ENCODE measurements at regions not wholly inside any gene's neighbourhood (a gene's known extent, or its start where the extent isn't known, plus 50 kb on each side); places are given as distances from the start of the nearest gene placed in this dataset.

- H3K36me3 ChIP-seq (ENCODE audit: insufficient read depth, low read length): no peaks in the 10 kb centered on the region
- POLR2A ChIA-PET: no interaction called here
- CTCF ChIA-PET: no interaction called here
- H3K27ac ChIP-seq (ENCODE audit: low read depth, low read length): no peak overlapping the region
- no peaks in the 10 kb centered on the region for H3K27me3 ChIP-seq (ENCODE audit: insufficient read depth, low read length, poor library complexity, severe bottlenecking)
- H3K27ac Mint-ChIP-seq: no peak overlapping the region
- H3K4me1 ChIP-seq (ENCODE audit: insufficient read depth, low read length): no peaks in the 10 kb centered on the region
- H3K4me3 ChIP-seq (ENCODE audit: low read length): no peak overlapping the region
- no peak for DNase-seq
- no peak overlapping the region for H3K4me3 Mint-ChIP-seq
- peaks cover 0 to 4% (median 4%) of the 10 kb centered on the region in 5 donors for H3K9me3 Mint-ChIP-seq
- H3K9me3 ChIP-seq (ENCODE audit: low read length): no peaks in the 10 kb centered on the region
- no peaks in the 10 kb centered on the region for H3K4me1 Mint-ChIP-seq
- no peaks in the 10 kb centered on the region for H3K27me3 Mint-ChIP-seq
- no peaks in the 10 kb centered on the region for H3K36me3 Mint-ChIP-seq
Observed at GRCh38 chr4:180557950-180558349, 1685.3 kb upstream of the TENM3 start.

DNA sequence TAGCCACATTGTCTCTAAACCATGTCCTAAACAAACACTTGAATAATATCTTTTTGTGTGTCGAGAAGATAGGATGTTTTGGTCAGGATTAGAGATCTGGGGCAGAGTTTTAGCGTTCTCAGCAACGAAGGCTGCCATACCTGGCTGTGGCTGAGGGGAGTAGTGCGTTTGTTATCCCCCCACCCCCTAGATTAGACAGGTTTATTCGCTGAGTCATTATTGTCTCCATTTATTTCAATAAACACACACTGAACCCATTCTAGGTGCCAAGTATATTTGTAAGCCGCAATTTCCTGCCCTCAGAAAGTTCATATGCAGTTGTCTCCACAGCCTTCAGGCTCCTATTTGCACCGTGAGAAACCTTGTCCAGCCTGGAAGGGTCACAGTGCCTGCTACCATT lies 1684.8 kb upstream of the TENM3 start:
- ChIA-PET CTCF (no interaction called here), POLR2A (no interaction called here)
- H3K36me3 Mint-ChIP-seq: no peaks in the 10 kb centered on the region
- peaks cover 0 to 4% (median 4%) of the 10 kb centered on the region in 5 donors for H3K9me3 Mint-ChIP-seq
- no peaks in the 10 kb centered on the region for H3K27me3 ChIP-seq (ENCODE audit: insufficient read depth, low read length, poor library complexity, severe bottlenecking)
- H3K4me1 Mint-ChIP-seq: no peaks in the 10 kb centered on the region
- no peaks in the 10 kb centered on the region for H3K36me3 ChIP-seq (ENCODE audit: insufficient read depth, low read length)
- no peak for DNase-seq
- no peaks in the 10 kb centered on the region for H3K4me1 ChIP-seq (ENCODE audit: insufficient read depth, low read length)
- H3K4me3 Mint-ChIP-seq: no peak overlapping the region
- no peaks in the 10 kb centered on the region for H3K27me3 Mint-ChIP-seq
- no peak overlapping the region for H3K4me3 ChIP-seq (ENCODE audit: low read length)
- H3K9me3 ChIP-seq (ENCODE audit: low read length): no peaks in the 10 kb centered on the region
- H3K27ac ChIP-seq (ENCODE audit: low read depth, low read length): no peak overlapping the region
- H3K27ac Mint-ChIP-seq: no peak overlapping the region

GRCh38 chr4:180560896-180561295 lies 1682.3 kb upstream of the TENM3 start:
- Histone ChIP-seq H3K9me3 (ENCODE audit: low read length) (no peaks in the 10 kb centered on the region), H3K27ac (ENCODE audit: low read depth, low read length) (no peak overlapping the region), H3K27me3 (ENCODE audit: insufficient read depth, low read length, poor library complexity, severe bottlenecking) (no peaks in the 10 kb centered on the region), H3K4me1 (ENCODE audit: insufficient read depth, low read length) (no peaks in the 10 kb centered on the region), H3K4me3 (ENCODE audit: low read length) (no peak overlapping the region), H3K36me3 (ENCODE audit: insufficient read depth, low read length) (no peaks in the 10 kb centered on the region)
- POLR2A ChIA-PET: no interaction called here
- Mint-ChIP-seq H3K27ac (no peak overlapping the region), H3K9me3 (peaks cover 0 to 3% (median 0%) of the 10 kb centered on the region in 5 donors), H3K27me3 (no peaks in the 10 kb centered on the region), H3K36me3 (no peaks in the 10 kb centered on the region), H3K4me3 (no peak overlapping the region), H3K4me1 (no peaks in the 10 kb centered on the region)
- CTCF ChIA-PET: no interaction called here
- no peak for DNase-seq

DNA sequence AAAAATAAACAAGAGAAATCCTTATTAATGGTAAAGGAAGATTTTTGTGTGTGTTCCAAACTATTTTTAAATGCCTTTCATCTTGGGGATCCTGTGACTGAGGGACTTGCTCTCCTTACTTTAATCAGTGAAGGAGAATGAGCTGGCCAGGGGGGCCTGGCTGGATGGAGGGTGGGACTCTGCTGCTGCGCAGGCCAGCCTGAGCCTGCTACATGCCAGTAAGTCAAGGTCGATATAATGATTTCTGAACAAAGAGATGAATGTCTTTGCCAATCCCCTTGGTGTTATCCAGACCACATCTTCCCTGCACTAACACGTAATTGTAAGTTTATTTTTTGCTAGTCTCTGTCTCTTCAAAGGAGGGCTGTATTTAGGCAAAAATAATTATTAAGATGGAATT lies 1679.2 kb upstream of the TENM3 start:
- no peaks in the 10 kb centered on the region for H3K9me3 ChIP-seq (ENCODE audit: low read length)
- Mint-ChIP-seq H3K9me3 (peaks cover 0 to 4% (median 3%) of the 10 kb centered on the region in 5 donors), H3K4me3 (no peak overlapping the region), H3K27me3 (no peaks in the 10 kb centered on the region), H3K36me3 (no peaks in the 10 kb centered on the region), H3K4me1 (no peaks in the 10 kb centered on the region), H3K27ac (no peak overlapping the region)
- ChIA-PET POLR2A (no interaction called here), CTCF (no interaction called here)
- no peak overlapping the region for H3K4me3 ChIP-seq (ENCODE audit: low read length)
- no peaks in the 10 kb centered on the region for H3K36me3 ChIP-seq (ENCODE audit: insufficient read depth, low read length)
- no peaks in the 10 kb centered on the region for H3K27me3 ChIP-seq (ENCODE audit: insufficient read depth, low read length, poor library complexity, severe bottlenecking)
- H3K27ac ChIP-seq (ENCODE audit: low read depth, low read length): no peak overlapping the region
- no peaks in the 10 kb centered on the region for H3K4me1 ChIP-seq (ENCODE audit: insufficient read depth, low read length)
- DNase-seq: no peak

GRCh38 chr4:180564448-180564847 lies 1678.8 kb upstream of the TENM3 start:
- Histone ChIP-seq H3K27me3 (ENCODE audit: insufficient read depth, low read length, poor library complexity, severe bottlenecking) (no peaks in the 10 kb centered on the region), H3K27ac (ENCODE audit: low read depth, low read length) (no peak overlapping the region), H3K9me3 (ENCODE audit: low read length) (no peaks in the 10 kb centered on the region), H3K4me3 (ENCODE audit: low read length) (no peak overlapping the region), H3K36me3 (ENCODE audit: insufficient read depth, low read length) (no peaks in the 10 kb centered on the region), H3K4me1 (ENCODE audit: insufficient read depth, low read length) (no peaks in the 10 kb centered on the region)
- Mint-ChIP-seq H3K36me3 (no peaks in the 10 kb centered on the region), H3K4me1 (no peaks in the 10 kb centered on the region), H3K27me3 (no peaks in the 10 kb centered on the region), H3K27ac (no peak overlapping the region), H3K4me3 (no peak overlapping the region), H3K9me3 (peaks cover 0 to 4% (median 3%) of the 10 kb centered on the region in 5 donors)
- ChIA-PET CTCF (no interaction called here), POLR2A (no interaction called here)
- DNase-seq: no peak

GRCh38 chr4:180565856-180566431 lies 1677.3 kb upstream of the TENM3 start:
- Mint-ChIP-seq H3K27me3 (no peaks in the 10 kb centered on the region), H3K4me3 (no peak overlapping the region), H3K4me1 (no peaks in the 10 kb centered on the region), H3K9me3 (peaks cover under 1 to 11% (median 4%) of the 10 kb centered on the region in 5 donors), H3K36me3 (no peaks in the 10 kb centered on the region), H3K27ac (no peak overlapping the region)
- no peak for DNase-seq
- Histone ChIP-seq H3K36me3 (ENCODE audit: insufficient read depth, low read length) (no peaks in the 10 kb centered on the region), H3K27me3 (ENCODE audit: insufficient read depth, low read length, poor library complexity, severe bottlenecking) (no peaks in the 10 kb centered on the region), H3K4me3 (ENCODE audit: low read length) (no peak overlapping the region), H3K9me3 (ENCODE audit: low read length) (no peaks in the 10 kb centered on the region), H3K27ac (ENCODE audit: low read depth, low read length) (no peak overlapping the region), H3K4me1 (ENCODE audit: insufficient read depth, low read length) (no peaks in the 10 kb centered on the region)
- ChIA-PET POLR2A (no interaction called here), CTCF (no interaction called here)

DNA sequence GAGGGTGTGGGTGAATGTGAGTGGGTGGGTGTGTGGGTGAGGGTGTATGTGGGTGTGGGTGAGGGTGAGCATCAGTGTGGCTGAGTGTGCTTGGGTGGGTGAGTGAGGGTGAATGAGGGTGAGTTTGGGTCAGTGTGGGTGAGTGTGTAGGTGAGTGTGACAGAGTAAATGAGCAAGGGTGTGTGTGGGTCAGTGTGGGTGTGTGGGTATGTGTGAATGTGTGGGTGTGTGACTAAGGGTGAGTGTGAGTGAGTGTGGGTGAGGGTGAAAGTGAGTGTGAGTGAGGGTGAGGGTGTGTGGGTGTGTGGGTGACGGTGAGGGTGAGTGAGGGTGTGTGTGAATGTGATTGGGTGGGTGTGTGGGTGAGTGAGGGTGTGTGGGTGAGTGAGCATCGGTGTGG lies 1676.7 kb upstream of the TENM3 start:
- H3K27me3 ChIP-seq (ENCODE audit: insufficient read depth, low read length, poor library complexity, severe bottlenecking): no peaks in the 10 kb centered on the region
- Mint-ChIP-seq H3K4me1 (no peaks in the 10 kb centered on the region), H3K27ac (no peak overlapping the region), H3K9me3 (peaks cover 3 to 12% (median 4%) of the 10 kb centered on the region in 5 donors), H3K27me3 (no peaks in the 10 kb centered on the region), H3K4me3 (no peak overlapping the region), H3K36me3 (no peaks in the 10 kb centered on the region)
- POLR2A ChIA-PET: no interaction called here
- no peak overlapping the region for H3K4me3 ChIP-seq (ENCODE audit: low read length)
- H3K36me3 ChIP-seq (ENCODE audit: insufficient read depth, low read length): no peaks in the 10 kb centered on the region
- H3K9me3 ChIP-seq (ENCODE audit: low read length): no peaks in the 10 kb centered on the region
- no peaks in the 10 kb centered on the region for H3K4me1 ChIP-seq (ENCODE audit: insufficient read depth, low read length)
- CTCF ChIA-PET: no interaction called here
- no peak overlapping the region for H3K27ac ChIP-seq (ENCODE audit: low read depth, low read length)
- DNase-seq: no peak

DNA sequence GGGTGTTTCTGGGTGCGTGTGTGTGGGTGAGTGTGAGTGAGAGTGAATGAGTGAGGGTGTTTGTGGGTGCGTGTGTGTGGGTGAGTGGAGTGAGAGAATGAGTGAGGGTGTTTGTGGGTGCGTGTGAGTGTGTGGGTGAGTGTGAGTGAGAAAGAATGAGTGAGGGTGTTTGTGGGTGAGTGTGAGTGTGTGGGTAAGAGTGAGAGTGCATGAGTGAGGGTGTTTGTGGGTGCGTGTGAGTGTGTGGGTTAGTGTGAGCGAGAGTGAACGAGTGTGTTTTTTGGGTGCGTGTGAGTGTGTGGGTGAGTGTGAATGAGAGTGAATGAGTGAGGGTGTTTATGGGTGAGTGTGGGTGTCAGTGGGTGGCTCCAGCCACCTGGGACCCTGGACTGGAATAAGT lies 1676.1 kb upstream of the TENM3 start:
- Histone ChIP-seq H3K27me3 (ENCODE audit: insufficient read depth, low read length, poor library complexity, severe bottlenecking) (no peaks in the 10 kb centered on the region), H3K4me1 (ENCODE audit: insufficient read depth, low read length) (no peaks in the 10 kb centered on the region), H3K9me3 (ENCODE audit: low read length) (no peaks in the 10 kb centered on the region), H3K4me3 (ENCODE audit: low read length) (no peak overlapping the region), H3K36me3 (ENCODE audit: insufficient read depth, low read length) (no peaks in the 10 kb centered on the region), H3K27ac (ENCODE audit: low read depth, low read length) (no peak overlapping the region)
- Mint-ChIP-seq H3K36me3 (no peaks in the 10 kb centered on the region), H3K4me3 (no peak overlapping the region), H3K27ac (no peak overlapping the region), H3K27me3 (no peaks in the 10 kb centered on the region), H3K9me3 (peaks cover 3 to 12% (median 4%) of the 10 kb centered on the region in 5 donors), H3K4me1 (no peaks in the 10 kb centered on the region)
- ChIA-PET POLR2A (no interaction called here), CTCF (no interaction called here)
- no peak for DNase-seq

- H3K9me3 ChIP-seq (ENCODE audit: low read length): no peaks in the 10 kb centered on the region
- H3K4me1 Mint-ChIP-seq: no peaks in the 10 kb centered on the region
- H3K36me3 Mint-ChIP-seq: no peaks in the 10 kb centered on the region
- ChIA-PET POLR2A (no interaction called here), CTCF (no interaction called here)
- no peak overlapping the region for H3K4me3 Mint-ChIP-seq
- H3K27me3 Mint-ChIP-seq: no peaks in the 10 kb centered on the region
- H3K27ac ChIP-seq (ENCODE audit: low read depth, low read length): no peak overlapping the region
- H3K36me3 ChIP-seq (ENCODE audit: insufficient read depth, low read length): no peaks in the 10 kb centered on the region
- no peak overlapping the region for H3K27ac Mint-ChIP-seq
- no peak overlapping the region for H3K4me3 ChIP-seq (ENCODE audit: low read length)
- no peaks in the 10 kb centered on the region for H3K4me1 ChIP-seq (ENCODE audit: insufficient read depth, low read length)
- H3K9me3 Mint-ChIP-seq: peaks cover 0 to 12% (median 4%) of the 10 kb centered on the region in 5 donors
- no peaks in the 10 kb centered on the region for H3K27me3 ChIP-seq (ENCODE audit: insufficient read depth, low read length, poor library complexity, severe bottlenecking)
- DNase-seq: no peak
Observed at GRCh38 chr4:180571516-180572055, 1671.6 kb upstream of the TENM3 start.
